HEK293 (cell line): ENCODE measurements at regions not wholly inside any gene's neighbourhood (a gene's known extent, or its start where the extent isn't known, plus 50 kb on each side); places are given as distances from the start of the nearest gene placed in this dataset.

Source experiments
- CTCF ChIA-PET: fragments of 350-600 bp; formaldehyde crosslinking; extraction: SDS; loops from one replicate; lab custom pipeline; 2021; ENCODE audit warnings: antibody characterized with exemption; lab: Yijun Ruan, JAX
- POLR2A ChIA-PET: fragments of 300-600 bp; formaldehyde crosslinking; extraction: SDS; loops from one replicate; lab custom pipeline; 2020; ENCODE audit warnings: antibody characterized with exemption, inconsistent platforms; lab: Yijun Ruan, JAX
- H3K27ac ChIP-seq: fragments of 200-500 bp; sonication (Bioruptor generic); 2 replicates; pipeline ENCODE4 v1.5.1; 2014; ENCODE audit warnings: low read depth, low read length, control low read depth, inconsistent platforms; ENCODE audit errors: extremely low read depth
- H3K36me3 ChIP-seq, 2 experiments: fragments of 200-500 bp in 1 of 2; sonication (Bioruptor generic) in 1 of 2; 1 replicate in 1 of 2; 2 replicates in 1 of 2; pipeline ENCODE4 v1.5.1; 2014 to 2017; ENCODE audit warnings: inconsistent platforms in 2 of 2, low read length in 2 of 2; ENCODE audit not compliant: control insufficient read depth in 2 of 2, insufficient read depth in 1 of 2
- H3K4me1 ChIP-seq: fragments of 200-500 bp; sonication (Bioruptor generic); 2 replicates; pipeline ENCODE4 v1.5.1; 2014; ENCODE audit warnings: mild to moderate bottlenecking, low read length, inconsistent platforms; ENCODE audit not compliant: control insufficient read depth, insufficient read depth
- H3K4me3 ChIP-seq: 2 replicates; pipeline ENCODE4 v1.5.1; 2011; ENCODE audit warnings: low read depth, mild to moderate bottlenecking, control low read depth, low read length, moderate library complexity
- H3K9me3 ChIP-seq: fragments of 200-500 bp; sonication (Bioruptor generic); 2 replicates; pipeline ENCODE4 v1.5.1; 2014; ENCODE audit warnings: low read depth, low read length, inconsistent platforms; ENCODE audit not compliant: control insufficient read depth, insufficient read depth
- GLIS1 ChIP-seq: fragments of 450-650 bp; formaldehyde crosslinking; IDR thresholded peaks from 2 replicates; pipeline ENCODE4 v1.5.1; 2016; ENCODE audit warnings: missing biosample characterization, missing genetic modification characterization
- SP7 ChIP-seq: fragments of 450-650 bp; formaldehyde crosslinking; IDR thresholded peaks from 2 replicates; pipeline ENCODE4 v1.5.1; 2016; ENCODE audit warnings: missing biosample characterization, missing genetic modification characterization
- TCF7L2 ChIP-seq: IDR thresholded peaks from 2 replicates; pipeline ENCODE4 v1.6.1; 2011; ENCODE audit warnings: low read depth, mild to moderate bottlenecking, inconsistent platforms, low read length, moderate library complexity, borderline replicate concordance
- ZBTB1 ChIP-seq: fragments of 450-650 bp; formaldehyde crosslinking; IDR thresholded peaks from 2 replicates; pipeline ENCODE4 v1.5.1; 2016; ENCODE audit warnings: missing biosample characterization, missing genetic modification characterization
- ZFP37 ChIP-seq: fragments of 450-650 bp; formaldehyde crosslinking; IDR thresholded peaks from 2 replicates; pipeline ENCODE4 v1.5.1; 2016; ENCODE audit warnings: missing biosample characterization, missing genetic modification characterization
- ZNF114 ChIP-seq: fragments of 450-650 bp; formaldehyde crosslinking; IDR thresholded peaks from 2 replicates; pipeline ENCODE4 v1.5.0; 2017; ENCODE audit warnings: missing biosample characterization, missing genetic modification characterization
- ZNF2 ChIP-seq: fragments of 450-650 bp; formaldehyde crosslinking; IDR thresholded peaks from 2 replicates; pipeline ENCODE4 v1.5.1; 2016; ENCODE audit warnings: missing biosample characterization, missing genetic modification characterization
- ZNF214 ChIP-seq: fragments of 450-650 bp; formaldehyde crosslinking; IDR thresholded peaks from 2 replicates; pipeline ENCODE4 v1.5.1; 2017; ENCODE audit warnings: missing biosample characterization, mild to moderate bottlenecking, missing genetic modification characterization, borderline replicate concordance
- ZNF221 ChIP-seq: fragments of 450-650 bp; formaldehyde crosslinking; IDR thresholded peaks from 2 replicates; pipeline ENCODE4 v1.5.1; 2017; ENCODE audit warnings: missing biosample characterization, missing genetic modification characterization, borderline replicate concordance
- ZNF223 ChIP-seq: fragments of 450-650 bp; formaldehyde crosslinking; IDR thresholded peaks from 2 replicates; pipeline ENCODE4 v1.5.1; 2016; ENCODE audit warnings: missing biosample characterization, missing genetic modification characterization
- ZNF23 ChIP-seq: fragments of 450-650 bp; formaldehyde crosslinking; IDR thresholded peaks from 2 replicates; pipeline ENCODE4 v1.5.1; 2016; ENCODE audit warnings: missing biosample characterization, missing genetic modification characterization, borderline replicate concordance
- ZNF350 ChIP-seq: fragments of 450-650 bp; formaldehyde crosslinking; IDR thresholded peaks from 2 replicates; pipeline ENCODE4 v1.5.0; 2017; ENCODE audit warnings: missing biosample characterization, mild to moderate bottlenecking, missing genetic modification characterization
- ZNF433 ChIP-seq: fragments of 450-650 bp; formaldehyde crosslinking; IDR thresholded peaks from 2 replicates; pipeline ENCODE4 v1.5.1; 2016; ENCODE audit warnings: missing biosample characterization, missing genetic modification characterization, low read depth
- ZNF48 ChIP-seq: fragments of 450-650 bp; formaldehyde crosslinking; IDR thresholded peaks from 2 replicates; pipeline ENCODE4 v1.5.1; 2016; ENCODE audit warnings: missing biosample characterization, missing genetic modification characterization
- ZNF549 ChIP-seq: fragments of 450-650 bp; IDR thresholded peaks from 2 replicates; pipeline ENCODE4 v1.5.1; 2018; ENCODE audit warnings: missing biosample characterization, missing genetic modification characterization, mild to moderate bottlenecking, inconsistent platforms, moderate library complexity
- ZNF560 ChIP-seq: fragments of 450-650 bp; formaldehyde crosslinking; IDR thresholded peaks from 2 replicates; pipeline ENCODE4 v1.5.1; 2017; ENCODE audit warnings: missing biosample characterization, missing genetic modification characterization, borderline replicate concordance
- ZNF623 ChIP-seq: fragments of 450-650 bp; formaldehyde crosslinking; IDR thresholded peaks from 2 replicates; pipeline ENCODE4 v1.5.1; 2016; ENCODE audit warnings: missing biosample characterization, missing genetic modification characterization
- ZNF654 ChIP-seq: fragments of 450-650 bp; formaldehyde crosslinking; IDR thresholded peaks from 2 replicates; pipeline ENCODE4 v1.5.1; 2016; ENCODE audit warnings: low read depth, missing biosample characterization, missing genetic modification characterization
- TF ChIP-seq, protein P1 (sequence below): fragments of 450-650 bp; formaldehyde crosslinking; IDR thresholded peaks from 2 replicates; pipeline ENCODE4 v1.5.1; 2017; ENCODE audit warnings: missing biosample characterization, missing genetic modification characterization
- TF ChIP-seq, protein P2 (sequence below): fragments of 450-650 bp; formaldehyde crosslinking; conservative IDR thresholded peaks from 2 replicates; pipeline ENCODE4 v1.5.1; 2016; ENCODE audit warnings: low read depth, missing biosample characterization, missing genetic modification characterization
- TF ChIP-seq, protein P3 (sequence below): fragments of 450-650 bp; formaldehyde crosslinking; IDR thresholded peaks from 2 replicates; pipeline ENCODE4 v1.5.1; 2016; ENCODE audit warnings: missing biosample characterization, missing genetic modification characterization
- TF ChIP-seq, protein P4 (sequence below): fragments of 450-650 bp; formaldehyde crosslinking; IDR thresholded peaks from 2 replicates; pipeline ENCODE4 v1.5.1; 2016; ENCODE audit warnings: missing biosample characterization, missing genetic modification characterization
- TF ChIP-seq, protein P5 (sequence below): fragments of 450-650 bp; formaldehyde crosslinking; IDR thresholded peaks from 2 replicates; pipeline ENCODE4 v1.5.1; 2017; ENCODE audit warnings: missing biosample characterization, missing genetic modification characterization

DNA sequence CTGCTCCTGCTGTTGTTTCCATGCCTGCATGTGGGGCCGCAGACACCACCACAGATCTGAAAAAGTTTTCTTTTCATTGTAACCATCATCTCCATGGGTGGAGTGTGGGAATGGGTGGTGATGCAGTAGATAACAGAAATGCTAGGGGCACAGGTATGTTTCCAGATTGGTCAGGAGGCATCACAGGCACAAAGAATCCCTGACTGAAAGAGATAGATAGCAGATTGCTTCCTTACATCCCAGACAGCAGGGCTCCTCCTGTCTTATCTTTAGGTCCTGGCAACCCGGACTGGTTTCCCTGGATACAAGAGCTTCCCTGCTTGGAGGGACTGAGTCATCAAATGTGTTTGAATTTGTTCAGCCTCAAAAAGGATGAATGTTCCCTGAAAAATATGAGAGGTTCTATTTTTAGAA lies 1937.6 kb downstream of the PCDH9 start:
- POLR2A ChIA-PET = no interaction called here
- H3K4me1 ChIP-seq = no peaks in the 10 kb centered on the region
- H3K9me3 ChIP-seq = no peaks in the 10 kb centered on the region
- H3K4me3 ChIP-seq = no peak overlapping the region
- no peaks in the 10 kb centered on the region for H3K36me3 ChIP-seq
- CTCF ChIA-PET = interaction anchor here (0.5 kb wide), 1 partner anchor 12 kb away, joined by 4 read pairs; no protein-coding TSS in a partner anchor
- H3K27ac ChIP-seq = no peak overlapping the region
- no peak for TF ChIP-seq ZNF2 (tag by site-specific recombination)
- no peak for TF ChIP-seq ZNF549 (tag by site-specific recombination)
- no peak for TF ChIP-seq ZNF350 (tag by site-specific recombination)
- TF ChIP-seq TCF7L2 = no peak
- no peak for TF ChIP-seq SP7
- TF ChIP-seq ZNF214 (tag by site-specific recombination) = no peak
- TF ChIP-seq ZNF23 (tag by site-specific recombination) = no peak
- TF ChIP-seq, protein P1, sequence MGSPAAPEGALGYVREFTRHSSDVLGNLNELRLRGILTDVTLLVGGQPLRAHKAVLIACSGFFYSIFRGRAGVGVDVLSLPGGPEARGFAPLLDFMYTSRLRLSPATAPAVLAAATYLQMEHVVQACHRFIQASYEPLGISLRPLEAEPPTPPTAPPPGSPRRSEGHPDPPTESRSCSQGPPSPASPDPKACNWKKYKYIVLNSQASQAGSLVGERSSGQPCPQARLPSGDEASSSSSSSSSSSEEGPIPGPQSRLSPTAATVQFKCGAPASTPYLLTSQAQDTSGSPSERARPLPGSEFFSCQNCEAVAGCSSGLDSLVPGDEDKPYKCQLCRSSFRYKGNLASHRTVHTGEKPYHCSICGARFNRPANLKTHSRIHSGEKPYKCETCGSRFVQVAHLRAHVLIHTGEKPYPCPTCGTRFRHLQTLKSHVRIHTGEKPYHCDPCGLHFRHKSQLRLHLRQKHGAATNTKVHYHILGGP (tag by site-specific recombination) = no peak
- TF ChIP-seq ZBTB1 (tag by site-specific recombination) = no peak
- TF ChIP-seq, protein P2, sequence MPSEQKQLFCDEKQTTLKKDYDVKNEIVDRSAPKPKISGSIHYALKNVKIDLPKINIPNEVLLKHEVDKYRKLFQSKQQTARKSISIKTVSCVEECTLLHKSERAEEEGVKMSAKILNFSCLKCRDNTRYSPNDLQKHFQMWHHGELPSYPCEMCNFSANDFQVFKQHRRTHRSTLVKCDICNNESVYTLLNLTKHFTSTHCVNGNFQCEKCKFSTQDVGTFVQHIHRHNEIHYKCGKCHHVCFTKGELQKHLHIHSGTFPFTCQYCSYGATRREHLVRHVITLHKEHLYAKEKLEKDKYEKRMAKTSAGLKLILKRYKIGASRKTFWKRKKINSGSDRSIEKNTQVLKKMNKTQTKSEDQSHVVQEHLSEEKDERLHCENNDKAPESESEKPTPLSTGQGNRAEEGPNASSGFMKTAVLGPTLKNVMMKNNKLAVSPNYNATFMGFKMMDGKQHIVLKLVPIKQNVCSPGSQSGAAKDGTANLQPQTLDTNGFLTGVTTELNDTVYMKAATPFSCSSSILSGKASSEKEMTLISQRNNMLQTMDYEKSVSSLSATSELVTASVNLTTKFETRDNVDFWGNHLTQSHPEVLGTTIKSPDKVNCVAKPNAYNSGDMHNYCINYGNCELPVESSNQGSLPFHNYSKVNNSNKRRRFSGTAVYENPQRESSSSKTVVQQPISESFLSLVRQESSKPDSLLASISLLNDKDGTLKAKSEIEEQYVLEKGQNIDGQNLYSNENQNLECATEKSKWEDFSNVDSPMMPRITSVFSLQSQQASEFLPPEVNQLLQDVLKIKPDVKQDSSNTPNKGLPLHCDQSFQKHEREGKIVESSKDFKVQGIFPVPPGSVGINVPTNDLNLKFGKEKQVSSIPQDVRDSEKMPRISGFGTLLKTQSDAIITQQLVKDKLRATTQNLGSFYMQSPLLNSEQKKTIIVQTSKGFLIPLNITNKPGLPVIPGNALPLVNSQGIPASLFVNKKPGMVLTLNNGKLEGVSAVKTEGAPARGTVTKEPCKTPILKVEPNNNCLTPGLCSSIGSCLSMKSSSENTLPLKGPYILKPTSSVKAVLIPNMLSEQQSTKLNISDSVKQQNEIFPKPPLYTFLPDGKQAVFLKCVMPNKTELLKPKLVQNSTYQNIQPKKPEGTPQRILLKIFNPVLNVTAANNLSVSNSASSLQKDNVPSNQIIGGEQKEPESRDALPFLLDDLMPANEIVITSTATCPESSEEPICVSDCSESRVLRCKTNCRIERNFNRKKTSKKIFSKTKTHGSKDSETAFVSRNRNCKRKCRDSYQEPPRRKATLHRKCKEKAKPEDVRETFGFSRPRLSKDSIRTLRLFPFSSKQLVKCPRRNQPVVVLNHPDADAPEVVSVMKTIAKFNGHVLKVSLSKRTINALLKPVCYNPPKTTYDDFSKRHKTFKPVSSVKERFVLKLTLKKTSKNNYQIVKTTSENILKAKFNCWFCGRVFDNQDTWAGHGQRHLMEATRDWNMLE (tag by site-specific recombination) = no peak
- TF ChIP-seq ZNF654 (tag by site-specific recombination) = no peak
- TF ChIP-seq, protein P3, sequence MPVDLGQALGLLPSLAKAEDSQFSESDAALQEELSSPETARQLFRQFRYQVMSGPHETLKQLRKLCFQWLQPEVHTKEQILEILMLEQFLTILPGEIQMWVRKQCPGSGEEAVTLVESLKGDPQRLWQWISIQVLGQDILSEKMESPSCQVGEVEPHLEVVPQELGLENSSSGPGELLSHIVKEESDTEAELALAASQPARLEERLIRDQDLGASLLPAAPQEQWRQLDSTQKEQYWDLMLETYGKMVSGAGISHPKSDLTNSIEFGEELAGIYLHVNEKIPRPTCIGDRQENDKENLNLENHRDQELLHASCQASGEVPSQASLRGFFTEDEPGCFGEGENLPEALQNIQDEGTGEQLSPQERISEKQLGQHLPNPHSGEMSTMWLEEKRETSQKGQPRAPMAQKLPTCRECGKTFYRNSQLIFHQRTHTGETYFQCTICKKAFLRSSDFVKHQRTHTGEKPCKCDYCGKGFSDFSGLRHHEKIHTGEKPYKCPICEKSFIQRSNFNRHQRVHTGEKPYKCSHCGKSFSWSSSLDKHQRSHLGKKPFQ (tag by site-specific recombination) = no peak
- TF ChIP-seq GLIS1 (tag by site-specific recombination) = no peak
- TF ChIP-seq ZNF114 = no peak
- TF ChIP-seq, protein P4, sequence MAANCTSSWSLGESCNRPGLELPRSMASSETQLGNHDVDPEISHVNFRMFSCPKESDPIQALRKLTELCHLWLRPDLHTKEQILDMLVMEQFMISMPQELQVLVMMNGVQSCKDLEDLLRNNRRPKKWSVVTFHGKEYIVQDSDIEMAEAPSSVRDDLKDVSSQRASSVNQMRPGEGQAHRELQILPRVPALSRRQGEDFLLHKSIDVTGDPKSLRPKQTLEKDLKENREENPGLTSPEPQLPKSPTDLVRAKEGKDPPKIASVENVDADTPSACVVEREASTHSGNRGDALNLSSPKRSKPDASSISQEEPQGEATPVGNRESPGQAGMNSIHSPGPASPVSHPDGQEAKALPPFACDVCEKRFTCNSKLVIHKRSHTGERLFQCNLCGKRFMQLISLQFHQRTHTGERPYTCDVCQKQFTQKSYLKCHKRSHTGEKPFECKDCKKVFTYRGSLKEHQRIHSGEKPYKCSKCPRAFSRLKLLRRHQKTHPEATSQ = no peak
- no peak for TF ChIP-seq ZNF560
- TF ChIP-seq ZNF223 (tag by site-specific recombination) = no peak
- TF ChIP-seq, all 188 proteins: peak for 0

DNA sequence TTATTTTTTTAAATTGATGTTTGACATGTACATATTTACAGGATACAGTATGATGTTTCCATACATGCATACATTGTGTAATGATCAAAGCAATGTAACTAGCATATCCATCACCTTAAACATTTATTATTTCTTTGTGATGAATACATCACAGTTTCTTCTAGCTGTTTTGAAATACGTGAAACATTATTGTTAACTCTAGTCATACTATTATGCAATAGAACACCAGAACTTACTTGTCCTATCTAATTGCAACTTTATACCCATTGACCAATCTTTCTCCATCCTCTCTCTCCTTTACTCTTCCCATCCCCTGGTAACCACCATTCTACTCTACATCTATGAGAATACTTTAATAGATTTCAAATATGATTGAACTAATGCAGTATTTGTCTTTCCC lies 1942.7 kb downstream of the PCDH9 start:
- Histone ChIP-seq H3K9me3 (no peaks in the 10 kb centered on the region), H3K36me3 (no peaks in the 10 kb centered on the region), H3K4me1 (no peaks in the 10 kb centered on the region), H3K4me3 (no peak overlapping the region), H3K27ac (no peak overlapping the region)
- ChIA-PET POLR2A (no interaction called here), CTCF (interaction anchor here (0.6 kb wide), 1 partner anchor 407 kb away, joined by 3 read pairs; no protein-coding TSS in a partner anchor)
- TF ChIP-seq ZNF221 (tag by site-specific recombination) (no peak), ZNF623 (tag by site-specific recombination) (no peak), ZFP37 (tag by site-specific recombination) (no peak), ZNF433 (tag by site-specific recombination) (no peak), ZNF48 (no peak)
- TF ChIP-seq, protein P3 (tag by site-specific recombination) = no peak
- TF ChIP-seq, protein P5, sequence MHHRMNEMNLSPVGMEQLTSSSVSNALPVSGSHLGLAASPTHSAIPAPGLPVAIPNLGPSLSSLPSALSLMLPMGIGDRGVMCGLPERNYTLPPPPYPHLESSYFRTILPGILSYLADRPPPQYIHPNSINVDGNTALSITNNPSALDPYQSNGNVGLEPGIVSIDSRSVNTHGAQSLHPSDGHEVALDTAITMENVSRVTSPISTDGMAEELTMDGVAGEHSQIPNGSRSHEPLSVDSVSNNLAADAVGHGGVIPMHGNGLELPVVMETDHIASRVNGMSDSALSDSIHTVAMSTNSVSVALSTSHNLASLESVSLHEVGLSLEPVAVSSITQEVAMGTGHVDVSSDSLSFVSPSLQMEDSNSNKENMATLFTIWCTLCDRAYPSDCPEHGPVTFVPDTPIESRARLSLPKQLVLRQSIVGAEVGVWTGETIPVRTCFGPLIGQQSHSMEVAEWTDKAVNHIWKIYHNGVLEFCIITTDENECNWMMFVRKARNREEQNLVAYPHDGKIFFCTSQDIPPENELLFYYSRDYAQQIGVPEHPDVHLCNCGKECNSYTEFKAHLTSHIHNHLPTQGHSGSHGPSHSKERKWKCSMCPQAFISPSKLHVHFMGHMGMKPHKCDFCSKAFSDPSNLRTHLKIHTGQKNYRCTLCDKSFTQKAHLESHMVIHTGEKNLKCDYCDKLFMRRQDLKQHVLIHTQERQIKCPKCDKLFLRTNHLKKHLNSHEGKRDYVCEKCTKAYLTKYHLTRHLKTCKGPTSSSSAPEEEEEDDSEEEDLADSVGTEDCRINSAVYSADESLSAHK (tag by site-specific recombination) = no peak
